GM21367 (cell line): ENCODE measurements at regions not wholly inside any gene's neighbourhood (a gene's known extent, or its start where the extent isn't known, plus 50 kb on each side); places are given as distances from the start of the nearest gene placed in this dataset.
"Not testable (repeated sequence)": the region's sequence is repeated elsewhere in the genome, so short reads cannot be mapped to it uniquely, and the experiment has no call there.

Experiments
- ATAC-seq: cut with Tn5 transposase; IDR thresholded peaks from one replicate; pipeline ENCODE4 v1.9.1; 2021; ENCODE audit not compliant: unreplicated experiment

DNA sequence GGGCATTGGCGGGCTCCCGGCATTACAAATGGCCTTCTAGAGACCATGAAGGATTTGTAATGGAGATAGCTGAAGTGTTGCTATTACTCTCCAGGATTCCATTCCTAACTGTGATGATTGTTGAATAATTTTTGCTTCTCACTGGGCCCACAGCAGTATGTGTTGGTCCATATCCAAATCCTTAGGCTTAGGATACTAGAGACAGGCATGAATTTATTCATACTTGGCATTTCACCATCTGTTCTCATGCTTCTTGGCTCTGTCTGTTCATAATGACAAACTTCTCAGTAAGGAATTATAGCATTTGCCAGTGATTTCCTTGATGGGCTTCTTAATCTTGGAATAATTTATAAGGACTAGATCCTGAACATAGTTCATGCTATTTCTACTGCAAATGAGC is 832.9 kb downstream of the C12orf50 start:
- no peak for ATAC-seq

DNA sequence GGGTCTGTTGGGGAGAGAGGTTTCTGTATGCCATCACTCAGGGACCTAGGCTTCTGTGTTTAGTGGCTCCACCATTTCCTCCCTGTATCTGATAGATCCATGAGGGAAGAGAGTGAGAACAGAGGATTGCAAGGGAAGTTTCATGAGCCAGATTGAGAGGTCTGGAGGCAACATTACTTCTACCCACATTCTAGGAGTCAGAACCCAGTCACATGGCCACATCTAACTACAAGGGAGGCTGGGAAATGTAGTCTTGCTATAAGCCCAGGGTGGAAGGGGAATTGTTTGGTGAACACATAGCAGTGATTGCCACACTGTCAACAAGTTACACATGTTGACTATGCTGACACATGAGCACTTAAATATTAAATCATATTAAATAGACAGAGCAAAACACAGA is 834.8 kb downstream of the C12orf50 start:
- ATAC-seq = not testable (repeated sequence)

DNA sequence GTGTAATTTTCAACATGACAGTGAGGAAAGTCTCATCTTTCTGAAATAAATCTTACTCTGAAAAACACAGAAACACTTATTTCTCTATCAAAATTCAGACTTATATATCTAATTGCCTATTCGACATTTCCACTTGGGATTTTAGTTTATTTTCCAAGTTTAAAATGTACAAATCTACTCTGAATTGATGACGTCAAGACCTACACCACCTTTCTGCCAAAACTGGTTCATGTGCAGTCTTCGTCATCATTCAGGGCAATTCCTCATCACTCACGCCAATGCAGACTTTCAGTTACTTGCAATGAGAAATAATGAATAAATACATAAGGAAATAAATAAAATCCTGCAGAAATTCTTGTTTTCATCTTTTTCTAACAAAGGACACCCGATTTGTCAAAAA is 843.8 kb downstream of the C12orf50 start:
- ATAC-seq = no peak

DNA sequence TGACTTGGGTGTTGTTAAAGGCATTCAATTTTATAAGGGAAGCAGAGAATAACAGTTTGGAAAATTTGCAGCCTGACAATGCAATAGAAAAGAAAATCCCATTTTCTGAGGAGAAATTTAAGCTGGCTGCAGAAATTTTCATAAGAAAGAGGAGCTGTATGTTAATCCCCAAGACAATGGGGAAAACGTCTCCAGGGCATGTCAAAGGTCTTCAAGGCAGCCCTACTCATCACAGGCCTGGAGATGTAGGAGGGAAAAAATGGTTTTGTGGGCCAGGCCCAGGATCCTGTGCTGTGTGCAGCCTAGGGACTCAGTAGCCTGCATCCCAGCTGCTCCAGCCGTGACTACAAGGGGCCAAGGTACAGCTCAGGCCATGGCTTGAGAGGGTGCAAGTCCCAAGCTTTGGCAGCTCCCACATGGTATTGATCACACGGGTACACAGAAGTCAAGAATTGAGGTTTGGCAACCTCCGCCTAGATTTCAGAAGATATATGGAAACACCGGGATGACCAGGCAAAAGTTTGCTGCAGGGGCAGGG is 846.4 kb downstream of the C12orf50 start:
- ATAC-seq = no peak

DNA sequence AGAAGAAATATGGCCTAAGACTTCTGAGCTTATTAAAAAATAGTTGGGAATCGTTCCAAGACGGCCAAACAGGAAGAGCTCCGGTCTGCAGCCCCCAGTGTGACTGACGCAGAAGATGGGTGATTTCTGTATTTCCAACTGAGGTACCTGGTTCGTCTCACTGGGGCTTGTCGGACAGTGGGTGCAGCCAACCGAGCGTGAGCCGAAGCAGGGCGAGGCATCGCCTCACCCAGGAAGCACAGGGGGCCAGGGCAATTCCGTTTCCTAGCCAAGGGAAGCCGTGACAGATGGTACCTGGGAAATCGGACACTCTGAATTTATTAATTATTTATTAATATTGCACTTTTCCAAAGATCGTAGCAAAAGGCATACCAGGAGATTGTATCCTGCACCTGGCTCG is 857.8 kb downstream of the C12orf50 start:
- no peak for ATAC-seq

DNA sequence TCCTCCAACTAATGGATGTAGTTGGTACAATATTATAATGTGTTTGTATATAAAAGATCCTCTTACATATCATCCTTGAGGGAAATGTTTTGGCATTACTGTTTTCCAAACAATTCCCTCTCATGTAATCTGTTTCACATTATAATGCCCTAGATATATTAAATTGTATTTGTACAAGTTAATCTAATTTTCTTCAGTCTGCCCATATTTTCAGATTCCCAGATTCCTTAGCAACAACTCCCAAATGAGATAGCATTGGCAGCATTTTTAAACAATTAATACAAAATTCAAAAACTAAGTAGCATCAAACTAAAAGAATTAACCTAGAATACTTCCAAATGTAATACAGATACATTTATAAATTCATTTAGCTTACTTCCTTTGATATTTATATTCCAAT is 860.2 kb downstream of the C12orf50 start:
- ATAC-seq = no peak

DNA sequence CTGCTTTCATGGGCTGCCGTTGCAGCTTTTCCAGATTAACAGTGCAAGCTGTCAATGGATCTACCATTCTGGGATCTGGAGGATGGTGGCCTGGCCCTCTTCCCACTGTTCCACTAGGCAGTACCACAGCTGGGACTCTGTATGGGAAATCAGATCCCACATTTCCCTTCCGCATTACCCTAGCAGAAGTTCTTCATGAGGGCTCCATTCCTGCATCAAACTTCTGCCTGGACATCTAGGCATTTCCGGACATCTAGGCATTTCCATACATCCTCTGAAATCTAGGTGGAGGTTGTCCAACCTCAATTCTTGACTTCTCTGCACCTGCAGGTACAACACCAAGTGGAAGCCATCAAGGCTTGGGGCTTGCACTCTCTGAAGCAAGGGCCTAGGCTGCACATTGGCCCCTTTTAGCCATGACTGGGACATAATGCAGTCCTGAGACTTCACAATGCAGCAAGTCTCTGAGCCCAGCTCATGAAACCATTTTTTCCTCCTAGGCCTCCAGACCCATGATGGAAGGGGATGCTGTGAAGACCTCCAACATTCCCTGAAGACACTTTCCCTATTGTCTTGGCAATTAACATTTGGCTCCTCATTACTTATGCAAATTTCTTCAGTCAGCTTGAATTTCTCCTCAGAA is 863.3 kb downstream of the C12orf50 start:
- no peak for ATAC-seq

DNA sequence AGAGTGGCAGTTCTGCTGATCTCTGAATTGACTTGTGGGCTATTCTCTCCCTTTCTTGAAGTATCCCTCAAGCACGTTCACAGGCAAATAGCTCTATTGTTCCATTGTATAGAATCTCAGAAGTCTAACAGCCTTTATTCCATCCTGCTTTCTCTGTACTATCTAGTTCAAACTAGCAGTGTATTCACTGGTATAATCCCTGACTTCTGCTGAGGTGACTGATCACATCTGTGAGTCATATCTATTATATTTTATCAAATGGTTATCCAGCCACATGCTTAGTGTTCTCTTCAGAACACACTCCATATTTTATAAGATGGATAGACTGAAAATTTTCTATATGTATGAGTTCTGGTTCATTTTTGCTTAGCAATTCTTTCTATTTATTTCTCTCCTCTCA is 866.1 kb downstream of the C12orf50 start:
- no peak for ATAC-seq

DNA sequence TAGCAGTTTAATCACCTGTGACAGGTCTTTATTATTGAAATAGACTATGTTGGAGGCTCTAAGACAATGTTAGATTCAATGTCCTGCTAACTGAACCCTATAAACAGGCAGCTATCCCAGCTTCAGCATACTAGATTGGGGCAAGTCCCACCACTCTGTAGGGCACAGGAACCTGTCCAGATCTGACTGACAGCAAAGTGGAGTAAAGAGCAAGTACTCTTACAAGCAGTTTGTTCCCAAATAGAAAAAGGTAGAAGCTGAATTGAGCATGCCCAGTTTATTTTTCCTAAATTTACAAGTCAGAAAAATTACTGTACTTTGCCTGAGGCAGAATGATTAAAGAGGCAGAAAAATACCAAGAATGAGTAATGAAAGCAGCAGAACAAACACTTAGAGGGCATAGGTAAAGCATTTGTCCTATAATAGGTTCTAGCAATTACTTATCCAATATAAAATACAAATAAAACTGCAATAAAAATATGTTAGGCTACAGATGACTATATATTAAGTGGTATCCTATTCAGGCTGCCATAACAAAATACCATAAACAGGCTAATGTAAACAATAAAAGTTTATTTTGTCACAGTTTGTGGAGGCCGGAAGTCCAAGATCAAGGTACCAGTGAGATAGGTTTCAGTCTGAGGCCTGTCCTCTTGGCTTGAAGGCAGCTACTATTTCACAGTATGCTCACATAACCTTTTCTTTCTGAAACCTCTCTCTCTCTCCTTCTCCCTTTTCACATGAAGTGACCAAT is 868.2 kb downstream of the C12orf50 start:
- no peak for ATAC-seq

DNA sequence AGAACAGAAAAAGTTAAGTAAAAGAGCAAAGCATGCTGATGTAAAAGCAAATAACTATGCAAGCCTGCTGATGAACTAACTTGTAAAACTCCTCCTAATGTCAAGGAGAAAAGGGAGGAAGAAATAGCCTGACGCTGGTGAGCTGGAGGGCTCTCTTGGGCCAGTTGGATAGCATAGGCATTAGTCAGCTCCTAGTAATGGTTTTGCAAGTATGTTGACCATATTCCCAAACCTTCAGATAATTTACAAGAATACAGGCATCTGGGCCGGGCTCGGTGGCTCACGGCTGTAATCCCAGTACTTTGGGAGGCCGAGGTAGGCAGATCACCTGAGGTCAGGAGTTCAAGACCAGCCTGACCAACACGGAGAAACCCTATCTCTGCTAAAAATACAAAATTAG is 871.4 kb downstream of the C12orf50 start:
- ATAC-seq = no peak

DNA sequence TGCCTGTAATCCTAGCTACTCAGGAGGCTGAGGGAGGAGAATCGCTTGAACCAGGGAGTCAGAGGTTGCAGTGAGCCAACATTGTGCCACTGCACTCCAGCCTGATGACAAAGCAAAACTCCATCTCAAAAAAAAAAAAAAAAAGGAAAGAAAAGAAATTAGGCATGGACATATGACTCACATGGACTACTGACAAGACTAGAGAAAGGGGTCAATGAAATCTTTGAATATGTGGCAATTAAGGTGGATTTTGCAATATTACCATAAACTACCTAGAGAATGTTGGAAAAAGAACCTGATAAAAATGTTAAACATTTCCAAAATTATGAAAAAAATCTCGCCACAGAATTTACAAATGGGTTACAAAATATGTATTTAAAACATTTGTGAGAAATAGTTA is 873.6 kb downstream of the C12orf50 start:
- no peak for ATAC-seq

DNA sequence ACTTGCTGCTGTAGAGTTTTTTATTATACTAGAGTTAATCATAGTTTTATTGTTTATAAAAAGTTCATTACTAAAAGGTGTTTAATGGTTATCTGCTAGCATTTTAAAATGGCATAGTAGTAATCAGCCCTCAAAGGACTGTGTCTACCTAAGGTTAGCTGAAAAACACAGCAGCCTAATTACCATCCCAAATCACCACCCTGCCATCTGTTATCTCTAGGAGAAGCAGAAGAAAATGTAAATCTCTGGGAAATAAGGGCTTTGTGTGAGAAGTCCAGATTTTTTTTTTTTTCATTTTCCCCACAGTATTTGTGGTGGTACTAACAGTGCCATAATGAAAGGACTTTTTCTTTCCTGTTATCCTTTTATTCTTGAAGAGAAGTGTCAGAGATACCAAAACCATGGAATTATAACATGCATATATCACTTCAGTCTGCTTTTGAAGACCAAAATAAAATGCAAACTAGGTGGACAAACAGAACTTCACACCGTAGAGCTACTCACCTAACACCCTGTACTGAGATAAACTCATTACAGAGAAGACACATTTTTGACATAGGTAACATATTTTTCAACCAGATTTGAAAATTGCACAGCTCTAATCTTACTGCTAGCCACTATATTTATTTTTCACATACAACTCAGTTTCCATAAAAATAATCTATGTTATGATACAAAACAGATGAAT is 876.2 kb downstream of the C12orf50 start:
- no peak for ATAC-seq

DNA sequence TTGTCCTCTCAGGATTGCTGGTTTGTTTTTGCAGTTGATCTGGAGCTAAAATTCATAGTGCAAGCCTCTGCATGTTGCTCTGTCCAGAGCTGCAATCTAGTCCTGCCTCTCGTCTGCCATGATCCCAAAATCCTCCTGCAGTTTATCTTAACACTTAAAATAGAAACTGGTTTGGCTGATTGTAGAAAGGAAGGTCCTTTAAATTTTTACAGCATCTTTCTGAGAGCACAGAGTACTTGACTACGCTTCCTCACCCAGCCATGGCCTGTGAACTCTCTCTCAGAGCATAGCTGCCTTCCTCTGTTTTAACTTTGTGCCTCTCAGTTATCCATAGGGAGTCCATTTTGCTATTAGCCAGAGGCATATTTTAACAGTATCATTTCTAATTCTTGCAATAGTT is 877.1 kb downstream of the C12orf50 start:
- no peak for ATAC-seq

DNA sequence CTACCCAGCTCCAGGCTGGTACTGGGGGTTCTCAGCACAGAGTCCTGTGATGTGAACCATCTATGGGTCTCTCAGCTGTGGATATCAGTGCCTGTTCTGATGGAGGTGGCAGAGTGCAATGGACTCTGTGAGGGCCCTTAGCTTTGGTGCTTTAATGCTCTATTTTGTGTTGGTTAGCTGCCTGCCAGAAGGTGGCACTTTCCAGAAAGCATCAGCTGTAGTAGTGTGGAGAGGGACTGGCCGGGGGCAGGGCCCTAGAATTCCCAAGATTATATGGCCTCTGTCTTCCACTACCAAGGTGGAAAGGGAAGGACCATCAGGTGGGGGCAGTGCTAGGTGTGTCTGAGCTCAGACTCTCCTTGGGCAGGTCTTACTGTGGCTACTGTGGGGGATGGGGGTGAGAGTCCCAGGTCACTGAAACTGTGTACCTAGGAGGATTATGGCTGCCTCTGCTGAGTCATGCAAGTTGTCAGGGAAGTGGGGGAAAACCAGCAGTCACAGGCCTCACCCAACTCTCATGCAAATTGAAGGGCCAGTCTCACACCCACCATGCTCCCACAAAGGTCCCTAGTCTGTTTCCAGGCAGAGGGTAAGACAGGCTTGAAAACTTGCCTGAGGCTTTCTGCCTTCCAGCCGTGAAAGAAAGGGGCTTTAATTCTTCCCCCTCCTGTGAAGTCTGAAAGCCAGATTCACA is 878.1 kb downstream of the C12orf50 start:
- ATAC-seq = no peak

DNA sequence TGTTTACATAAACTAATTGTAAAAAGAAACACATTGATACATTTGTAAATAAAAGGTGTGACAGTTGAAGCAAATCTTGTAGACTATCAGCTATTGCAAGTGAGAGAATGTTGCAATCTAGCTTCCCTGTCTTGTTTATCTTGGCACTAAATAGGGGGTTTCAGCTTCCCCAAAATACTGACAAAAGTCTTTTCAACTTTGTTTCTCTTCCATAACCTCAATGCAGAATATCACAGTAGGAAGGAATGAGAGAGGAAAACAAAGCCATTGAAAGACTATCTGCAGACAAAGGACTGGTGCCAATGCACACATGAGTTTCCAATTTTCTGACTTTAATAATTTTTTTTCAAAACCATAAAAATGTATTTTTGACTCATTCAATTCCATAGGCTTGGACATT is 886.2 kb upstream of the MGAT4C start:
- ATAC-seq = no peak

DNA sequence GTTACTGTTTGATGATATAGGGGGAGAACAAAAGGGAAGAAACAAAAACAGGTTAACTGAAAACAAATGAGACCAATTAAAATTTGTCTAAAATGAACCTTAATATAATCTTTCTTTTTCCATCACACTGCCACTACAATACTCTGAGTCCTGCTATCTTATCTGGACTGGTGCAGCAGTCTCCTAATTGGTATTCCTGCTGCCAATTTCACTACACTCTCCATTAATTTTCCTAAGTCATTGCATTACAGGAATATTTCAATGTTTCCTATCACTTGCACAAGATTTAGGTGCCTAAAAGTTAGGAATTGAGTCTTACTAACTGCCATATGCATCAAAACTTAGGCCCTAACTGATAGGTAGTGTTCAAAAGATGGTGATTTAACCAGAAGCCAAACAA is 884.9 kb upstream of the MGAT4C start:
- no peak for ATAC-seq

DNA sequence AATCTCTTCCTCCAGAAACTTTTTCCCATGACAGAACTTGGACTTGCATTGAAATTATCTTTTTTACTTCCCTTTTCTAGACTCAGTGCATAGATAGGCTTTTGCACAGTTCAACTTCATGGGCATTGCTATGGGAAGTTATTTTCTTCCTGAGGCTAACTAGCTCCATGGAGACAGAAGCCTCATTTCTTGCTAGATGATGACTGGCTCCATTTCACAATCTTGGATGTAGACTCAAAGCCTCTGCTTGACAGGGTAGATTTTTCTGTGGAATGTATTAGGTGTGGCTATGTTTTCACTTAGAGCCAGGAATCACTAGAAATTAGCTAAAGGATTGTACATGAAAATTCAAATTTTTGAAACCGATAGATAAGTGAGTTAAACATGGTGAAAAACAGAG is 884.1 kb upstream of the MGAT4C start:
- no peak for ATAC-seq

DNA sequence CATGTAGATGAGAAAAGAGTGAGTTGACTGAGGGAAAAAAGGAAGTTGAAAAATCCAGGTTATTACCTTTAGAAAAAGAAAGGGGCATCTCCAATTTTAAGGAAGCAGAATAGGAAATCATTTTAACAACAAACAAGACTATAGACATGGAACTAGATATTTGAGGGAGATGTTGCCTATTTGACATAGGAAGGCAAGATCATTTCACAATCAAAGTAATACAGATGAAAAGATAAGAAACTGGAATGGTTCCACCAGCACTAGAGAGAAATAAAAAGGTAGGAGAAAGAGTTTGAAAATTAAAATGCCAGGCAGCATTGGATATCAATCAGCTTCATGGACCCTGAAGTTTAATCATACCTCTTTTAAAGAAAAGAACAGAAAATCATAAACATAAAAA is 881.0 kb upstream of the MGAT4C start:
- no peak for ATAC-seq

DNA sequence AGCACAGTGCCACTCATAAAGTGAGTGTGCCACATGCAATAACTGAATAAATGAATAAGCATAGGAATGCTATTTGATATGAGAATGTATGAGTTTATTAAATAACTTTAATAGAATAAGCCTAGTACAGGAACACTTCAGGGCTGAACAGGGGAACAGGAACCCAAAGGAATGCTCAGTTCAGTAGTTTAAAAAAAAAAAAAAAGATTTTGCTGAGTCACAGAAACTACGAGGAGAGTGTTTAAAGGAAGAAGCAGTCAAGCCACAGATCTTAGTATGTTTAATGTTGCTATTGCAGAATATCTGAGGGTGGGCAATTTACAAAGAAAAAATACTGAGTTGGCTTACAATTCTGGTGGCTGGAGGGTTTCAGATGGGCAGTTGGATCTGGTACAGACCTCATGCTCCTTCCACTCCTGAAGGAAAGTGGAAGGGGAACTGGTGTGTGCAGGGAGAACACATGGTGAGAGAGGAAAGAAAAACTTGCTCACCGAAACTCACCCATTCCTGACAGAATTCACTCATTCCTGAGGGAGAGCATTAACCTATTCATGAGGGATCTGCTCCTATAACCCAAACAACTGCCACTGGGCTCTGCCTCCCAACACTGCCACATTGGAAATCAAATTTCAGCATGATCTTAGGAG is 880.3 kb upstream of the MGAT4C start:
- no peak for ATAC-seq

DNA sequence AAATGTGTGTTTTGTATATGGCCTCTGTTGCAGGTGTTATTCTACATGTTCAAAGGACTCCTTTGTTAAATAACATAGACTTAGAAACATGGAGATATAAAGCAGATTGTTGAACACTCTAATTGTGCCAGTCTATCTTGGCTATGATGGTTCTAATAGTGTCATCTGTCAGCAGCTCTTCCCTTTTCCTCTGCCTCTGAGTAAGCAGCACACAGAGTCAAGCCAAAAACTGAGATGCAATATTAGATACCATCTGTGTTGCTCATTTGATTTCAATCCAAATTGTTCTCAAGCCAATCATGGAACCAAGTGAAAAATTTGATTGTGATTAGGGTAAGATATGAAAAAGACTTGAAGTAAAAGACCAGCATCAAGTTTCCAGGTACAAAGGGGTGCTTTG is 871.1 kb upstream of the MGAT4C start:
- ATAC-seq = no peak

DNA sequence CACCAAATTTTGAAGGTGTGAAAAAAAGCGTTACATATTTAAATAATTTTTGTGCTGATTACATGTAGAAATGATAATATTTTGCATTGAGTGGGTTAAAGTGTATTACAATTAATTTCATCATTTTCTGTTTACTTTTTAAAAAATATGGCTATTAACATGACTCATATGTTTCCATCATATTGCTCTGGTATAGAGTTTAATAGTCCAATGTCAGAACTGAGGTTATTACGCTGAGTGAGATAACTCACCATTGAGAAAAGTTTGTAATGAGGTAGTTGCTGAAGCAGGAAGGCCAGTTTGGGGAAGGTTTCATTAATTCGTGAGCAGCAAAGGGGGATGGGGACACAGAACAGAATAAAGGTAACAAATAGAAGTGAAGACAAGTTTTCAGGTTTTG is 865.7 kb upstream of the MGAT4C start:
- ATAC-seq = no peak
